ENCODE measurements at regions not wholly inside any gene's neighbourhood (a gene's known extent, or its start where the extent isn't known, plus 50 kb on each side); places are given as distances from the start of the nearest gene placed in this dataset.
A peak's percentile ranks its signal among the peaks of the same experiment; 100 is the strongest.

GRCh38 chr4:138851391-138852335, 163.9 kb upstream of the NOCT start:
- no peak for DNase-seq

- no peak for DNase-seq
Observed at GRCh38 chr4:138845664-138846063, 169.9 kb upstream of the NOCT start.

- DNase-seq, result no peak
Observed at GRCh38 chr4:138845054-138845453, 170.5 kb upstream of the NOCT start.

GRCh38 chr4:138843616-138844015, 172.0 kb upstream of the NOCT start:
- no peak for DNase-seq

GRCh38 chr4:138841343-138841742, 174.2 kb upstream of the NOCT start:
- DNase-seq, result no peak

GRCh38 chr4:138838251-138838650, 177.3 kb upstream of the NOCT start:
- no peak for DNase-seq

- no peak for DNase-seq
Observed at GRCh38 chr4:138835832-138836533, 179.6 kb upstream of the NOCT start.

- no peak for DNase-seq
Observed at GRCh38 chr4:138833974-138834373, 181.6 kb upstream of the NOCT start.

GRCh38 chr4:138832563-138832962, 183.0 kb upstream of the NOCT start:
- DNase-seq, result peak; percentile 3

- DNase-seq, result no peak
Observed at GRCh38 chr4:138831948-138832347, 183.6 kb upstream of the NOCT start.

- no peak for DNase-seq
Observed at GRCh38 chr4:138828926-138829325, 186.7 kb upstream of the NOCT start.

- DNase-seq, result no peak
Observed at GRCh38 chr4:138826754-138827153, 188.8 kb upstream of the NOCT start.

GRCh38 chr4:138826322-138826721, 189.3 kb upstream of the NOCT start:
- no peak for DNase-seq

GRCh38 chr4:138821331-138821730, 194.2 kb upstream of the NOCT start:
- DNase-seq, result no peak

GRCh38 chr4:138816875-138817274, 198.7 kb upstream of the NOCT start:
- no peak for DNase-seq

- no peak for DNase-seq
Observed at GRCh38 chr4:138815811-138816210, 199.8 kb upstream of the NOCT start.

- no peak for DNase-seq
Observed at GRCh38 chr4:138805736-138806135, 209.8 kb upstream of the NOCT start.

GRCh38 chr4:138804711-138805110, 210.9 kb upstream of the NOCT start:
- DNase-seq, result no peak

GRCh38 chr4:138803051-138803450, 212.5 kb upstream of the NOCT start:
- no peak for DNase-seq

GRCh38 chr4:138802499-138802898, 213.1 kb upstream of the NOCT start:
- no peak for DNase-seq

- no peak for DNase-seq
Observed at GRCh38 chr4:138800421-138800820, 215.2 kb upstream of the NOCT start.

- no peak for DNase-seq
Observed at GRCh38 chr4:138798404-138798803, 217.2 kb upstream of the NOCT start.

- no peak for DNase-seq
Observed at GRCh38 chr4:138797646-138798045, 217.9 kb upstream of the NOCT start.

GRCh38 chr4:138796761-138797160, 218.8 kb upstream of the NOCT start:
- no peak for DNase-seq
